ENCODE measurements at regions not wholly inside any gene's neighbourhood (a gene's known extent, or its start where the extent isn't known, plus 50 kb on each side); places are given as distances from the start of the nearest gene placed in this dataset.
"Not testable (repeated sequence)": the region's sequence is repeated elsewhere in the genome, so short reads cannot be mapped to it uniquely, and the experiment has no call there.

DNA sequence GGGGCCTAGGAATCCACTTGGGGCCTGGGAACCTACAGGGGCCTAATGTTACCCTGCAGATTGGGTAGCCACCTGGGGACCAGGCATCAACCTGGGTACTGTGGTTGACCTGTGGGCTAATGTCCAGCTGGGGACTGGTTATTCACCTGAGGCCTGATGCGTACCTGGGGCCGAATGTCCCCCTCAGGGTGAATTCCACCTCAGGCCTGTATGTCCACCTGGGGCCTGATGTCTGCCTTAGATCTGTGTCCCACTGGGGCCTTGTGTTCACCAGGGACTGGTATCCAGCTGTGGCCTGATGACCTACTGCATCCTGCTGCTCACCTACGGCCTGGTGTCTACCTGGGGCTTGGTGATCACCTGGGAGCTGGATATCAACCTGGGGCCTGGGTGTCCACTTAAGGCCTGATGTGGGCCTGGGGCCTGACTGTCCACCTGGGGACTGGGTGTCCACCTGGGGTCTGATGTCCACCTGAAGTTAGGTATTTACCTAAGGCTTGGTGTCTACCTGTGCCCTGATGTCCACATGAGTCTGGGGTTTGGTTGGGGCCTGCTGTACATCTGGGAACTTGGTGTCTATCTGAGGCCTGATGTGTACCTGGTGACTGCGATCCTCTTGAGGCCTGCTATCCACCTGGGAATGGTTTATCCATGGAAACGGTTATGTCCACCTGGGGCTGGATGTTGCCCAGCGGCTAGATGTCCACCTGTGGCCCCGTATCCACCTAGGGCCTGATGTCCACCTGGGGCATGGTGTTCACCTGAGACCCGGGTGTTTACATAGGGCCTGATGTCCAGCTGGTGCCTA lies 1492.6 kb upstream of the TPTE start:
- FAIRE-seq; H3K23me2 ChIP-seq (ENCODE audit: low read depth, low read length); H4K91ac ChIP-seq (replicated peaks; ENCODE audit: insufficient read length, low read length); DNase-seq (ENCODE audit: low read depth in 1 of 2, low spot score in 2 of 2); H3K4me2 ChIP-seq (ENCODE audit: insufficient read depth in 1 of 2, low read depth in 2 of 2, low read length in 2 of 2); H3K36me3 ChIP-seq (ENCODE audit: control insufficient read depth in 2 of 4, insufficient read depth in 4 of 4, low read length in 3 of 4); CTCF ChIA-PET (ENCODE audit: partially characterized antibody); H3K27me3 ChIP-seq (replicated peaks in 1 of 4; ENCODE audit: control insufficient read depth in 3 of 4, extremely low read depth in 1 of 4, insufficient read depth in 3 of 4, low read length in 3 of 4); H2BK12ac ChIP-seq (ENCODE audit: low read depth, low read length); H2BK5ac ChIP-seq (ENCODE audit: low read depth, low read length); H4K5ac ChIP-seq (ENCODE audit: insufficient read length, low read depth, low read length); H2AFZ ChIP-seq (ENCODE audit: low read length); H4K20me1 ChIP-seq (replicated peaks in 1 of 2; ENCODE audit: control insufficient read depth in 1 of 2, insufficient read depth in 2 of 2, low read length in 2 of 2); H3K18ac ChIP-seq (ENCODE audit: extremely low read depth, low read length); H4K8ac ChIP-seq (ENCODE audit: extremely low read depth, insufficient read depth, low read length); H3K79me1 ChIP-seq (ENCODE audit: low read depth, low read length); H2BK15ac ChIP-seq (ENCODE audit: low read length); H3K4me3 ChIP-seq (ENCODE audit: extremely low read depth in 1 of 4, insufficient read depth in 2 of 4, low read depth in 3 of 4, low read length in 4 of 4); H2AK5ac ChIP-seq (ENCODE audit: low read depth, low read length); H3K4me1 ChIP-seq (replicated peaks in 1 of 4; ENCODE audit: control insufficient read depth in 3 of 4, insufficient read depth in 4 of 4, low read length in 3 of 4); H3K4ac ChIP-seq (replicated peaks; ENCODE audit: insufficient read length, low read depth, low read length); H3K23ac ChIP-seq (ENCODE audit: insufficient read length); H3K27ac ChIP-seq (ENCODE audit: low read depth, low read length); H2BK120ac ChIP-seq (replicated peaks; ENCODE audit: low read depth, low read length); H2BK20ac ChIP-seq (ENCODE audit: low read length); H3K14ac ChIP-seq (ENCODE audit: insufficient read length); H3K9ac ChIP-seq (replicated peaks in 1 of 4; ENCODE audit: extremely low read depth in 1 of 4, low read depth in 3 of 4, low read length in 3 of 4); POLR2A ChIA-PET (ENCODE audit: partially characterized antibody); H3K56ac ChIP-seq (replicated peaks; ENCODE audit: insufficient read length, low read depth, low read length); H3K79me2 ChIP-seq (ENCODE audit: control insufficient read depth in 1 of 2, insufficient read depth in 2 of 2, low read length in 2 of 2): not testable (repeated sequence)
- WGBS, 2 experiments (ENCODE audit: extremely low coverage in 1 of 2, insufficient coverage in 1 of 2, insufficient read length in 1 of 2, insufficient replicate concordance in 2 of 2, low coverage in 1 of 2, low lambda C conversion rate in 2 of 2, missing lambda C conversion rate in 1 of 2), result 67% methylated on average over 8 of the region's 8 CpGs; no CpG with 5 or more reads in 1 of the 2 experiments
- peaks cover 32 to 82% of the 10 kb centered on the region in 2 experiments for H3K9me3 ChIP-seq (ENCODE audit: insufficient read depth in 2 of 2, low read depth in 1 of 2, low read length in 1 of 2)

DNA sequence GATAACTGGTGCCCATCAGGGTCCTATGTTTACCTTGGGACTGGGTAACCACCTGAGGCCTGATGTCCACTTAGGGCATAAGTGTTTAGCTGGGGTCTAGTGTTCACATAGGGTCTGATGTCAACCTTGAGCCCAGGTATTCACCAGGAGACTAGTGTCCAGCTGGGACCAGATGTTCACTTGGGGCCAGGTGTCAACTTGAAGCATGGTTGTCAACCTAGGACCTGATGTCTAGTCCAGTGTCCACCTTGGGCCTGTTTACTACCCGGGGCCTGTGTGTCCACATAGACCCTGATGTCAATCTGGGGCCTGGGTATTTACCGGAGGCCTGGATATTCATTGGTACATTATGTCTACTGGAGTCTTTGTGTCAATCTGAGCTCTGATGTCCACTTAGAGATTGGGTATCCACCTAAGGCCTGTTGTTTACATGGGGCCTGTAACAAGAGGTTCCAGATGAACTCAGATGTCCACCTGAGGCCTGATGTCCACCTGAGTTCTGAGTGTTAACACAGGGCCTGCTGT lies 1491.2 kb upstream of the TPTE start:
- H3K14ac ChIP-seq (ENCODE audit: insufficient read length); H2BK20ac ChIP-seq (ENCODE audit: low read length); H4K8ac ChIP-seq (ENCODE audit: extremely low read depth, insufficient read depth, low read length); H3K79me1 ChIP-seq (ENCODE audit: low read depth, low read length); H3K23me2 ChIP-seq (ENCODE audit: low read depth, low read length); H2BK5ac ChIP-seq (ENCODE audit: low read depth, low read length); H4K5ac ChIP-seq (ENCODE audit: insufficient read length, low read depth, low read length); H3K4me3 ChIP-seq (ENCODE audit: extremely low read depth in 1 of 4, insufficient read depth in 2 of 4, low read depth in 3 of 4, low read length in 4 of 4); H4K91ac ChIP-seq (replicated peaks; ENCODE audit: insufficient read length, low read length); H3K4ac ChIP-seq (replicated peaks; ENCODE audit: insufficient read length, low read depth, low read length); FAIRE-seq; H3K27me3 ChIP-seq (replicated peaks in 1 of 4; ENCODE audit: control insufficient read depth in 3 of 4, extremely low read depth in 1 of 4, insufficient read depth in 3 of 4, low read length in 3 of 4); H2AFZ ChIP-seq (ENCODE audit: low read length); H2AK5ac ChIP-seq (ENCODE audit: low read depth, low read length); POLR2A ChIA-PET (ENCODE audit: partially characterized antibody); H3K27ac ChIP-seq (ENCODE audit: low read depth, low read length); H4K20me1 ChIP-seq (replicated peaks in 1 of 2; ENCODE audit: control insufficient read depth in 1 of 2, insufficient read depth in 2 of 2, low read length in 2 of 2); H3K79me2 ChIP-seq (ENCODE audit: control insufficient read depth in 1 of 2, insufficient read depth in 2 of 2, low read length in 2 of 2); H3K56ac ChIP-seq (replicated peaks; ENCODE audit: insufficient read length, low read depth, low read length); H3K4me2 ChIP-seq (ENCODE audit: insufficient read depth in 1 of 2, low read depth in 2 of 2, low read length in 2 of 2); H3K4me1 ChIP-seq (replicated peaks in 1 of 4; ENCODE audit: control insufficient read depth in 3 of 4, insufficient read depth in 4 of 4, low read length in 3 of 4); H3K23ac ChIP-seq (ENCODE audit: insufficient read length); H3K18ac ChIP-seq (ENCODE audit: extremely low read depth, low read length); CTCF ChIA-PET (ENCODE audit: partially characterized antibody); H2BK120ac ChIP-seq (replicated peaks; ENCODE audit: low read depth, low read length); H2BK12ac ChIP-seq (ENCODE audit: low read depth, low read length); H3K9ac ChIP-seq (replicated peaks in 1 of 4; ENCODE audit: extremely low read depth in 1 of 4, low read depth in 3 of 4, low read length in 3 of 4); H2BK15ac ChIP-seq (ENCODE audit: low read length); H3K36me3 ChIP-seq (ENCODE audit: control insufficient read depth in 2 of 4, insufficient read depth in 4 of 4, low read length in 3 of 4): not testable (repeated sequence)
- peaks cover 27 to 82% of the 10 kb centered on the region in 2 experiments for H3K9me3 ChIP-seq (ENCODE audit: insufficient read depth in 2 of 2, low read depth in 1 of 2, low read length in 1 of 2)
- DNase-seq (ENCODE audit: low read depth in 1 of 2, low spot score in 2 of 2), result peak in 1 of 2 experiments; percentile 16
- WGBS, 2 experiments (ENCODE audit: extremely low coverage in 1 of 2, insufficient coverage in 1 of 2, insufficient read length in 1 of 2, insufficient replicate concordance in 2 of 2, low coverage in 1 of 2, low lambda C conversion rate in 2 of 2, missing lambda C conversion rate in 1 of 2), result 69% methylated on average over 2 of the region's 2 CpGs; no CpG with 5 or more reads in 1 of the 2 experiments

All from H1 (cell line).